ENCODE measurements at regions not wholly inside any gene's neighbourhood (a gene's known extent, or its start where the extent isn't known, plus 50 kb on each side); places are given as distances from the start of the nearest gene placed in this dataset.

DNA sequence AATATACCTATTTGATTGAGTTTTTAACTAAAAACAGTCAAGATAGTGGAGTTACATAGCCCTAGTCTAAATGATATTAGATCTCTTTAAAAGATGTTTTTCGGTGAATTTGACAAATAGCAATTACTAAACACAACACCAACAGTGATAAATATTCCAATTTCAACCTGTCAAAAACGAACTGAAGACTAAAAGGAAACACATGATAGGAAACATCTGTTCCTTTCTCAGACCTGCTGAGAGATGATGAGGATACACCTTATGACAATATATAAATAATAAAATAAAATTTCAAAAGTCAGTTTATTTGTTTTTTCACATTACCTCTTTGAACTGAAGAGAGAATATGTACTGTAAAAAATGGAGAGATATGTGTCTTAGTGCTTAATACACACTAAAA, 232.7 kb downstream of the RASSF9 start:
- TF ChIP-seq POLR2A (IDR thresholded peaks at IDR 0.05) = no peak
- TF ChIP-seq, protein P1, sequence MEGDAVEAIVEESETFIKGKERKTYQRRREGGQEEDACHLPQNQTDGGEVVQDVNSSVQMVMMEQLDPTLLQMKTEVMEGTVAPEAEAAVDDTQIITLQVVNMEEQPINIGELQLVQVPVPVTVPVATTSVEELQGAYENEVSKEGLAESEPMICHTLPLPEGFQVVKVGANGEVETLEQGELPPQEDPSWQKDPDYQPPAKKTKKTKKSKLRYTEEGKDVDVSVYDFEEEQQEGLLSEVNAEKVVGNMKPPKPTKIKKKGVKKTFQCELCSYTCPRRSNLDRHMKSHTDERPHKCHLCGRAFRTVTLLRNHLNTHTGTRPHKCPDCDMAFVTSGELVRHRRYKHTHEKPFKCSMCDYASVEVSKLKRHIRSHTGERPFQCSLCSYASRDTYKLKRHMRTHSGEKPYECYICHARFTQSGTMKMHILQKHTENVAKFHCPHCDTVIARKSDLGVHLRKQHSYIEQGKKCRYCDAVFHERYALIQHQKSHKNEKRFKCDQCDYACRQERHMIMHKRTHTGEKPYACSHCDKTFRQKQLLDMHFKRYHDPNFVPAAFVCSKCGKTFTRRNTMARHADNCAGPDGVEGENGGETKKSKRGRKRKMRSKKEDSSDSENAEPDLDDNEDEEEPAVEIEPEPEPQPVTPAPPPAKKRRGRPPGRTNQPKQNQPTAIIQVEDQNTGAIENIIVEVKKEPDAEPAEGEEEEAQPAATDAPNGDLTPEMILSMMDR (IDR thresholded peaks at IDR 0.05) = no peak
